Activated T-cell treated with anti-CD3 and anti-CD28 coated beads, Interleukin-2, amount 50 U/mL, for 72 hours (primary cell): ENCODE measurements at regions not wholly inside any gene's neighbourhood (a gene's known extent, or its start where the extent isn't known, plus 50 kb on each side); places are given as distances from the start of the nearest gene placed in this dataset.

Experiments
- ATAC-seq, 2 donors: fragments of 150-1000 bp; cut with Tn5 transposase; replicated peaks in 1 of 2; 2 replicates each; pipeline ENCODE4 v1.10.0; 2021; ENCODE audit warnings: moderate library complexity in 2 of 2, mild to moderate bottlenecking in 1 of 2
- DNase-seq, 2 donors: peaks; one replicate each; pipeline ENCODE4 v3.0.0; 2021 to 2022; ENCODE audit warnings: mixed read lengths in 1 of 2
- H3K27ac Mint-ChIP-seq: one replicate; pipeline ENCODE4 v1.8.0; 2022; ENCODE audit warnings: mild to moderate bottlenecking, moderate library complexity, mixed read lengths
- H3K27me3 Mint-ChIP-seq: one replicate; pipeline ENCODE4 v1.8.0; 2022; ENCODE audit warnings: low read depth, mixed read lengths
- H3K36me3 Mint-ChIP-seq, 2 donors: one replicate each; pipeline ENCODE4 v1.8.0; 2022; ENCODE audit warnings: mixed read lengths in 2 of 2, mild to moderate bottlenecking in 1 of 2; ENCODE audit not compliant: insufficient read depth in 2 of 2
- H3K4me1 Mint-ChIP-seq: one replicate; pipeline ENCODE4 v1.8.0; 2022; ENCODE audit warnings: low read depth, mixed read lengths
- H3K4me3 Mint-ChIP-seq, 2 donors: one replicate each; pipeline ENCODE4 v1.8.0; 2022; ENCODE audit warnings: mild to moderate bottlenecking in 2 of 2, mixed read lengths in 2 of 2, moderate library complexity in 2 of 2
- H3K9me3 Mint-ChIP-seq, 2 donors: one replicate each; pipeline ENCODE4 v1.8.0; 2022; ENCODE audit warnings: mixed read lengths in 2 of 2

GRCh38 chr12:13882176-13882575 is 99.2 kb downstream of the GRIN2B start:
- ATAC-seq (no peak), DNase-seq (no peak)
- peaks cover 6% of the 10 kb centered on the region for H3K27me3 Mint-ChIP-seq
- H3K4me1 Mint-ChIP-seq, result no peaks in the 10 kb centered on the region
- no peak overlapping the region for H3K4me3 Mint-ChIP-seq
- H3K36me3 Mint-ChIP-seq, result no peaks in the 10 kb centered on the region
- H3K9me3 Mint-ChIP-seq, result no peaks in the 10 kb centered on the region
- H3K27ac Mint-ChIP-seq, result no peak overlapping the region

- peaks cover 6% of the 10 kb centered on the region for H3K27me3 Mint-ChIP-seq
- H3K4me1 Mint-ChIP-seq, result no peaks in the 10 kb centered on the region
- H3K9me3 Mint-ChIP-seq, result no peaks in the 10 kb centered on the region
- H3K4me3 Mint-ChIP-seq, result no peak overlapping the region
- DNase-seq (no peak), ATAC-seq (no peak)
- no peak overlapping the region for H3K27ac Mint-ChIP-seq
- H3K36me3 Mint-ChIP-seq, result no peaks in the 10 kb centered on the region
Observed at GRCh38 chr12:13880613-13881012, 100.8 kb downstream of the GRIN2B start.

DNA sequence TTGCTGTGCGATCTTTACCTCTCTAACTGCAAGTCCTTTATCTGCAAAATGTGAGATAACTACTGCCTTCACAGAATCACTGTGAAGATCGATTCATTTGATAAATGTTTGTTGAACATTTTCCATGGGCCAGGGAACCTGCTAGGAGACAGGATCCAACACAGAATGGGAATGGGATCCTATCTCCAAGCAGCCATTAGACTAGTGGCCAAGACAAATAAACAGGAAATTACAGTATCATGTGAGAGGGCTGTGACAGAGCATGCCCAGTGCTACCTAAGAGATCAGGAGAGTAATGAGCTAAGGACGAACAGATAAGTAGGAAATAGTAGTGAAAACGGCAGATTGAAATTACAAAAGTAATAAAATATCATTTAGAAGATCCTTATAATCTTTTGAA is 105.7 kb downstream of the GRIN2B start:
- no peak for ATAC-seq
- no peak for DNase-seq
- H3K9me3 Mint-ChIP-seq, result no peaks in the 10 kb centered on the region
- H3K4me3 Mint-ChIP-seq, result no peak overlapping the region
- no peaks in the 10 kb centered on the region for H3K27me3 Mint-ChIP-seq
- no peaks in the 10 kb centered on the region for H3K36me3 Mint-ChIP-seq
- H3K4me1 Mint-ChIP-seq, result no peaks in the 10 kb centered on the region
- H3K27ac Mint-ChIP-seq, result no peak overlapping the region

- no peak for DNase-seq
- H3K27me3 Mint-ChIP-seq, result peaks cover 25% of the 10 kb centered on the region
- ATAC-seq, result no peak
- no peak overlapping the region for H3K4me3 Mint-ChIP-seq
- no peak overlapping the region for H3K27ac Mint-ChIP-seq
- H3K9me3 Mint-ChIP-seq, result no peaks in the 10 kb centered on the region
- H3K36me3 Mint-ChIP-seq, result no peaks in the 10 kb centered on the region
- no peaks in the 10 kb centered on the region for H3K4me1 Mint-ChIP-seq
Observed at GRCh38 chr12:13870255-13870654, 111.1 kb downstream of the GRIN2B start.

GRCh38 chr12:13864081-13864673 is 117.2 kb downstream of the GRIN2B start:
- peak; percentile 39 to 51 for ATAC-seq
- DNase-seq, result peak; percentile 55 to 61
- Mint-ChIP-seq H3K9me3 (no peaks in the 10 kb centered on the region), H3K27ac (no peak overlapping the region), H3K36me3 (no peaks in the 10 kb centered on the region), H3K4me3 (no peak overlapping the region), H3K27me3 (peaks cover 18% of the 10 kb centered on the region), H3K4me1 (no peaks in the 10 kb centered on the region)

- Mint-ChIP-seq H3K9me3 (no peaks in the 10 kb centered on the region), H3K4me3 (no peak overlapping the region)
- no peak for ATAC-seq
Observed at GRCh38 chr12:13857750-13858149, 123.7 kb downstream of the GRIN2B start.

GRCh38 chr12:13853471-13853870 is 127.9 kb downstream of the GRIN2B start:
- Mint-ChIP-seq H3K9me3 (no peaks in the 10 kb centered on the region), H3K27me3 (peaks cover 5% of the 10 kb centered on the region), H3K4me3 (no peak overlapping the region), H3K4me1 (no peaks in the 10 kb centered on the region), H3K27ac (no peak overlapping the region), H3K36me3 (no peaks in the 10 kb centered on the region)
- ATAC-seq (no peak), DNase-seq (no peak)

More at GRCh38 chr12:13857750-13858149, 123.7 kb downstream of the GRIN2B start:
- H3K4me1 Mint-ChIP-seq, result no peaks in the 10 kb centered on the region
- no peaks in the 10 kb centered on the region for H3K27me3 Mint-ChIP-seq
- DNase-seq, result no peak
- H3K27ac Mint-ChIP-seq, result no peak overlapping the region
- H3K36me3 Mint-ChIP-seq, result no peaks in the 10 kb centered on the region

DNA sequence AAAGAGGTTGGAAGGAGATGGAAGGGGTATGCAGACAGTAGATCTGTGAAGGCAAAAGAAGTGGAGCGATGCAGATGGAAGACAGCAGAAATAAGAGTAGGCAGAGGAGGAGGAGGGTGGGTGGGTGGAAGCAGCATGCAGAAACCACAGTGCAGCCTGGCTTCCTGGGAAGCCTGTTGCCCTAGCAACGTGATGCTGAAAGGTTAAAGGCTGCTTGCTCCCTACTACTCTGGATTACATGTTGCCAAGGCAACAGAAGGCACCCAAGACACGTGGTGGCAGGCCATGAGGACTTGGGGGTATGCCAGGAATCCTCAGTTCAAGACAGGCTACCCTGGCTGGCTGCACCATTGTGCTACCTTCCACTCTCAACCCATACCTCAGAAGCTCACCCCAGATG is 129.6 kb downstream of the GRIN2B start:
- ATAC-seq (no peak), DNase-seq (no peak)
- H3K9me3 Mint-ChIP-seq, result no peaks in the 10 kb centered on the region

GRCh38 chr12:13849456-13849855 is 131.9 kb downstream of the GRIN2B start:
- Mint-ChIP-seq H3K4me1 (no peaks in the 10 kb centered on the region), H3K36me3 (no peaks in the 10 kb centered on the region), H3K27ac (no peak overlapping the region), H3K4me3 (no peak overlapping the region), H3K9me3 (no peaks in the 10 kb centered on the region), H3K27me3 (peaks cover 5% of the 10 kb centered on the region)
- no peak for ATAC-seq
- no peak for DNase-seq

More for the DNA sequence above, 129.6 kb downstream of the GRIN2B start:
- H3K4me1 Mint-ChIP-seq, result no peaks in the 10 kb centered on the region
- H3K27me3 Mint-ChIP-seq, result peaks cover 5% of the 10 kb centered on the region
- H3K27ac Mint-ChIP-seq, result no peak overlapping the region
- H3K36me3 Mint-ChIP-seq, result no peaks in the 10 kb centered on the region
- H3K4me3 Mint-ChIP-seq, result no peak overlapping the region

- Mint-ChIP-seq H3K4me3 (no peak overlapping the region), H3K4me1 (no peaks in the 10 kb centered on the region), H3K27ac (no peak overlapping the region), H3K27me3 (peaks cover 8% of the 10 kb centered on the region), H3K36me3 (no peaks in the 10 kb centered on the region), H3K9me3 (no peaks in the 10 kb centered on the region)
- no peak for DNase-seq
- no peak for ATAC-seq
Observed at GRCh38 chr12:13843841-13844240, 137.6 kb downstream of the GRIN2B start.

DNA sequence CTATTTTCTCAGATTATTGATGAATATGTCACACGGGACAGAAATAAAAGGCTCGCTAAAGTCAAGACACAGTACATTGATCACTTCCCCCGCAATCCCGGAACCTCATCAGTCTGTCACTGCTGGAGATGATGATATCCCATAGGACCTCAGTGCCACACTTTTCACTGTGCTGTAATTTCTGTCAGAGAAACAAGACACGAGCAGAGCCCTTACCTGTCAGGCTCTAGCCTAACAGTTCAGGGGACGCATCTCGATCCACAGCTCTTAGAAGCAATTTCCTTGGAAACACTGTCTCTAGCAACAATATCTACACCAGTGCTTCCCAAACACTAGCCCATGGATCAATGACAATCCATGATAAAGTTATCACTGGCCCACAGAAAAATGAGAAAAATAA is 140.0 kb downstream of the GRIN2B start:
- no peak for DNase-seq
- Mint-ChIP-seq H3K27ac (no peak overlapping the region), H3K9me3 (no peaks in the 10 kb centered on the region), H3K27me3 (peaks cover 8% of the 10 kb centered on the region), H3K4me3 (no peak overlapping the region), H3K36me3 (no peaks in the 10 kb centered on the region), H3K4me1 (no peaks in the 10 kb centered on the region)
- ATAC-seq, result no peak

- Mint-ChIP-seq H3K9me3 (no peaks in the 10 kb centered on the region), H3K36me3 (no peaks in the 10 kb centered on the region), H3K27ac (no peak overlapping the region), H3K4me3 (no peak overlapping the region), H3K4me1 (no peaks in the 10 kb centered on the region), H3K27me3 (peaks cover 8% of the 10 kb centered on the region)
- ATAC-seq, result no peak
- no peak for DNase-seq
Observed at GRCh38 chr12:13839365-13840336, 141.8 kb downstream of the GRIN2B start.

DNA sequence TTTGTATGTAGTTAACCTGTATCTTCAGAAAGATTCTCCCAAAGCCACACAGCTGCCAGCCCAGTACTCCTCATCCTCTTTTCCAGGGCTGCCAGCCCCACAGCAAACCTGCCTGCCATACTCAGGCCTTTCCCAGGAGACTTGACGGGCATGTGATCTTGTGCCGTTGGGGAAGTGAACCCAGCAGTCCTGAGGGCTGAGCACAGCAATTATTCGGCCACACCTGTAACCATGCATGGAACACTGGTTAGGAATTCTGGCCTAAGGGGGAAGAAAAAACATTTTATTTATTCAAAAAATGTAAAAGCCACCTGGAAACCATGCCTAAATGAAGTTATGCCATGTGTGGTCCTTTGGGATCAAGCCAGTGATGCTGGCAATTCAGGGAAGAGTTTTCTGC is 145.3 kb downstream of the GRIN2B start:
- peaks cover 3% of the 10 kb centered on the region for H3K27me3 Mint-ChIP-seq
- no peak overlapping the region for H3K27ac Mint-ChIP-seq
- no peaks in the 10 kb centered on the region for H3K36me3 Mint-ChIP-seq
- no peak overlapping the region for H3K4me3 Mint-ChIP-seq
- no peak for ATAC-seq
- no peaks in the 10 kb centered on the region for H3K9me3 Mint-ChIP-seq
- H3K4me1 Mint-ChIP-seq, result no peaks in the 10 kb centered on the region
- no peak for DNase-seq
